ENCODE measurements at regions not wholly inside any gene's neighbourhood (a gene's known extent, or its start where the extent isn't known, plus 50 kb on each side); places are given as distances from the start of the nearest gene placed in this dataset.
"Not testable (repeated sequence)": the region's sequence is repeated elsewhere in the genome, so short reads cannot be mapped to it uniquely, and the experiment has no call there.

- TF ChIP-seq EZH2phosphoT487 (IDR thresholded peaks at IDR 0.05; ENCODE audit: insufficient read depth, low read depth): no peak
- TF ChIP-seq EZH2 (IDR thresholded peaks at IDR 0.05; ENCODE audit: insufficient read depth, poor library complexity, severe bottlenecking): no peak
- Histone ChIP-seq H3K9me3 (ENCODE audit: low read depth) (no peaks in the 10 kb centered on the region), H3K4me2 (ENCODE audit: unreplicated experiment) (no peak overlapping the region), H3K9ac (no peak overlapping the region), H2AFZ (no peak overlapping the region), H3K9me2 (ENCODE audit: insufficient read depth) (no peaks in the 10 kb centered on the region), H4K20me1 (ENCODE audit: insufficient read depth) (no peaks in the 10 kb centered on the region), H3K79me2 (ENCODE audit: insufficient read depth) (no peaks in the 10 kb centered on the region), H3K4me3 (no peak overlapping the region), H3K36me3 (ENCODE audit: low read depth) (no peaks in the 10 kb centered on the region), H3K27ac (no peak overlapping the region), H3F3A (ENCODE audit: insufficient read depth) (no peaks in the 10 kb centered on the region), H3K4me1 (ENCODE audit: insufficient read depth) (no peaks in the 10 kb centered on the region), H3K27me3 (replicated peaks; ENCODE audit: insufficient read depth) (no peaks in the 10 kb centered on the region)
- in situ Hi-C loops (cut with MboI): no loop called here
- 3 to 9% methylated on average over 3 of the region's 3 CpGs for WGBS, 2 experiments (ENCODE audit: low coverage in 1 of 2, low lambda C conversion rate in 2 of 2, missing lambda C conversion rate in 2 of 2)
- DNase-seq: no peak
Observed at GRCh38 chr16:35148748-35149147, 1689.3 kb downstream of the TP53TG3F start.

- H3K4me3 ChIP-seq: no peak overlapping the region
- H3K36me3 ChIP-seq (ENCODE audit: low read depth): no peaks in the 10 kb centered on the region
- no peak overlapping the region for H3K9ac ChIP-seq
- H4K20me1 ChIP-seq (ENCODE audit: insufficient read depth): no peaks in the 10 kb centered on the region
- H3K9me2 ChIP-seq (ENCODE audit: insufficient read depth): no peaks in the 10 kb centered on the region
- TF ChIP-seq EZH2 (IDR thresholded peaks at IDR 0.05; ENCODE audit: insufficient read depth, poor library complexity, severe bottlenecking) (no peak), EZH2phosphoT487 (IDR thresholded peaks at IDR 0.05; ENCODE audit: insufficient read depth, low read depth) (no peak)
- no peak overlapping the region for H3K4me2 ChIP-seq (ENCODE audit: unreplicated experiment)
- H2AFZ ChIP-seq: no peak overlapping the region
- in situ Hi-C loops (cut with MboI): no loop called here
- H3F3A ChIP-seq (ENCODE audit: insufficient read depth): no peaks in the 10 kb centered on the region
- H3K79me2 ChIP-seq (ENCODE audit: insufficient read depth): no peaks in the 10 kb centered on the region
- WGBS, 2 experiments (ENCODE audit: low coverage in 1 of 2, low lambda C conversion rate in 2 of 2, missing lambda C conversion rate in 2 of 2): 11 to 13% methylated on average over 3 of the region's 3 CpGs
- H3K9me3 ChIP-seq (ENCODE audit: low read depth): no peaks in the 10 kb centered on the region
- H3K27ac ChIP-seq: no peak overlapping the region
- no peaks in the 10 kb centered on the region for H3K27me3 ChIP-seq (replicated peaks; ENCODE audit: insufficient read depth)
- no peaks in the 10 kb centered on the region for H3K4me1 ChIP-seq (ENCODE audit: insufficient read depth)
- DNase-seq: no peak
Observed at GRCh38 chr16:35149550-35149949, 1690.1 kb downstream of the TP53TG3F start.

DNA sequence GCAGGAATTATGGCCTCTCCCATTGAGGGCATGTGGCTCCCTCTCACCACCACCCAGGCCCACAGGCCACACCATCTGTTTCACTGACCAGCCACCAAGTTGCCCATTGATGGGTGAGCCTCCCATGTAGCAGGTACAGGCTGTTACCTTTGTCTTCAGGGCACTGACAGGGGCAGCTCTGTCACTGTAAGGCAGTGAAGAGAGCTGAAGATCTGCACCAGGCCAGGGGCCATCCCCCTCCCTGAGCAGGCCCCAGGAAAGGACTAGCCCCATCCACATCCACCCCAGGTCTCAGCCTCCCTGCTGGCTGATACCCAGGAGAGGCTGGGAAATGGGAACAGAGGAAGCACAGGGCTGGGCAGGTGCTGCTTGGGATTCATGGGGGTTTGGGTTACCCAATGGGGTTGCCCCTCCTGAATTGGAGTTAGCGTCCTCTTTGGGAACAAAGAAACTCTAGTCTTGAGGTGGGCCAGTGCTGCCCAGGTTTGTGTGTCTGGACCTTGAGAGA, 1691.4 kb downstream of the TP53TG3F start:
- Histone ChIP-seq H4K20me1 (ENCODE audit: insufficient read depth) (no peaks in the 10 kb centered on the region), H2AFZ (no peak overlapping the region), H3K4me3 (no peak overlapping the region), H3K36me3 (ENCODE audit: low read depth) (no peaks in the 10 kb centered on the region), H3K27ac (no peak overlapping the region), H3F3A (ENCODE audit: insufficient read depth) (no peaks in the 10 kb centered on the region), H3K4me1 (ENCODE audit: insufficient read depth) (no peaks in the 10 kb centered on the region), H3K27me3 (replicated peaks; ENCODE audit: insufficient read depth) (no peaks in the 10 kb centered on the region), H3K9me3 (ENCODE audit: low read depth) (peaks cover 2% of the 10 kb centered on the region), H3K4me2 (ENCODE audit: unreplicated experiment) (no peak overlapping the region), H3K9ac (no peak overlapping the region), H3K79me2 (ENCODE audit: insufficient read depth) (no peaks in the 10 kb centered on the region), H3K9me2 (ENCODE audit: insufficient read depth) (no peaks in the 10 kb centered on the region)
- no peak for DNase-seq
- TF ChIP-seq EZH2phosphoT487 (IDR thresholded peaks at IDR 0.05; ENCODE audit: insufficient read depth, low read depth): no peak
- TF ChIP-seq EZH2 (IDR thresholded peaks at IDR 0.05; ENCODE audit: insufficient read depth, poor library complexity, severe bottlenecking): no peak
- in situ Hi-C loops (cut with MboI): no loop called here
- 13 to 33% methylated on average over 1 of the region's 1 CpG for WGBS, 2 experiments (ENCODE audit: low coverage in 1 of 2, low lambda C conversion rate in 2 of 2, missing lambda C conversion rate in 2 of 2)

- H3K9ac ChIP-seq: no peak overlapping the region
- H3K9me3 ChIP-seq (ENCODE audit: low read depth): peaks cover 4% of the 10 kb centered on the region
- no peak overlapping the region for H3K4me3 ChIP-seq
- no peak overlapping the region for H3K4me2 ChIP-seq (ENCODE audit: unreplicated experiment)
- no peak for TF ChIP-seq EZH2phosphoT487 (IDR thresholded peaks at IDR 0.05; ENCODE audit: insufficient read depth, low read depth)
- no peak for TF ChIP-seq EZH2 (IDR thresholded peaks at IDR 0.05; ENCODE audit: insufficient read depth, poor library complexity, severe bottlenecking)
- no peak overlapping the region for H2AFZ ChIP-seq
- H3K79me2 ChIP-seq (ENCODE audit: insufficient read depth): no peaks in the 10 kb centered on the region
- H3K27me3 ChIP-seq (replicated peaks; ENCODE audit: insufficient read depth): no peaks in the 10 kb centered on the region
- H3K27ac ChIP-seq: no peak overlapping the region
- no peaks in the 10 kb centered on the region for H3K4me1 ChIP-seq (ENCODE audit: insufficient read depth)
- H3K9me2 ChIP-seq (ENCODE audit: insufficient read depth): no peaks in the 10 kb centered on the region
- no peak for DNase-seq
- H3K36me3 ChIP-seq (ENCODE audit: low read depth): no peaks in the 10 kb centered on the region
- H3F3A ChIP-seq (ENCODE audit: insufficient read depth): no peaks in the 10 kb centered on the region
- in situ Hi-C loops (cut with MboI): no loop called here
- 0% methylated on average over 1 of the region's 1 CpG for WGBS, 2 experiments (ENCODE audit: low coverage in 1 of 2, low lambda C conversion rate in 2 of 2, missing lambda C conversion rate in 2 of 2)
- no peaks in the 10 kb centered on the region for H4K20me1 ChIP-seq (ENCODE audit: insufficient read depth)
Observed at GRCh38 chr16:35152067-35152627, 1692.7 kb downstream of the TP53TG3F start.

DNA sequence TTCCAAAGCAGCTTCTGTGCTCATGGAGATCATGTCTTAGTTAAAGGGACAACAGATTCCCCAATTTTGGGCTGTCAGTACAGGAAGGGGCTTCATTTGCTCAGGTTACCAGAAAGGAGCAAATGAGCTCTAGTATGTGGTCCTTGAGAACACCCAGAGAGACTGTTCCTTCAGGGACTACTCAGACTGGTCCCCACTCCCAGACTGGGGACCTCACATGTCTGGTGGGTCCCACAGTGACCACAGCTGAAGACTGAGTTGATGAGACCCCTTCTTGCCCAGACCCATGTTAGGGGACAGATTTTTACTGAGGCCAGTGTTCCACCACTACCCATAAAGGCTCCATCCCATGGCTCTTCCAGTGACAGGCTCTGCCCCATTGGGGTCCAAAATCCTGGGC, 1695.2 kb downstream of the TP53TG3F start:
- H3K79me2 ChIP-seq (ENCODE audit: insufficient read depth): no peaks in the 10 kb centered on the region
- peaks cover 4% of the 10 kb centered on the region for H3K9me3 ChIP-seq (ENCODE audit: low read depth)
- H3K4me3 ChIP-seq: no peak overlapping the region
- H2AFZ ChIP-seq: no peak overlapping the region
- DNase-seq: no peak
- H3K4me1 ChIP-seq (ENCODE audit: insufficient read depth): no peaks in the 10 kb centered on the region
- H3K27me3 ChIP-seq (replicated peaks; ENCODE audit: insufficient read depth): no peaks in the 10 kb centered on the region
- H3K9me2 ChIP-seq (ENCODE audit: insufficient read depth): no peaks in the 10 kb centered on the region
- H3K36me3 ChIP-seq (ENCODE audit: low read depth): no peaks in the 10 kb centered on the region
- no peaks in the 10 kb centered on the region for H3F3A ChIP-seq (ENCODE audit: insufficient read depth)
- no peak overlapping the region for H3K4me2 ChIP-seq (ENCODE audit: unreplicated experiment)
- no peak overlapping the region for H3K9ac ChIP-seq
- H3K27ac ChIP-seq: no peak overlapping the region
- no peaks in the 10 kb centered on the region for H4K20me1 ChIP-seq (ENCODE audit: insufficient read depth)
- in situ Hi-C loops (cut with MboI): no loop called here
- TF ChIP-seq EZH2 (IDR thresholded peaks at IDR 0.05; ENCODE audit: insufficient read depth, poor library complexity, severe bottlenecking): no peak
- TF ChIP-seq EZH2phosphoT487 (IDR thresholded peaks at IDR 0.05; ENCODE audit: insufficient read depth, low read depth): no peak

GRCh38 chr16:35157549-35157948, 1698.1 kb downstream of the TP53TG3F start:
- H3K27ac ChIP-seq; H3K36me3 ChIP-seq (ENCODE audit: low read depth); in situ Hi-C loops (cut with MboI): not testable (repeated sequence)

DNA sequence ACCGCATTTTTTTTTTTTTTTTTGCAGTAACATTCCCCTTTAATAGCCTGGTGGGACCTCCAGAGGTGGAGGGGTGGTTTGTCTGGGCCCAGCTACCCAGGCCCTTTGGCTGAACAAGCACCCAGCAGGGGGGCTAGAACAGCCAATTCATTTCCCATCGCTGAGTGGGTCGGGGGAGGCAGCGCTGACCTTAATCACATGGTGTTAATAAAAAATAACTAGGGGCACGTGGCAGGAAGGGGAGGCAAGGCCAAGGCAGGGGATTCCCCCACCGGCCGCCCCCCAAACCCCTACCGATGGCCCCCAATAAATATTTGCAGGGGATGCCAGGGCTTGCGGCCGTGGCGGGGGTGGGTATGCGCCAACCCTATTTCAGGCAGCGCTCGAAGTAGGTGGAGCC, 1709.9 kb downstream of the TP53TG3F start:
- H3K9me3 ChIP-seq (ENCODE audit: low read depth); H3K9me2 ChIP-seq (ENCODE audit: insufficient read depth); H4K20me1 ChIP-seq (ENCODE audit: insufficient read depth); H3K4me3 ChIP-seq; H3K36me3 ChIP-seq (ENCODE audit: low read depth); H3K27ac ChIP-seq; DNase-seq; in situ Hi-C loops (cut with MboI); H3F3A ChIP-seq (ENCODE audit: insufficient read depth); H3K79me2 ChIP-seq (ENCODE audit: insufficient read depth); H3K4me2 ChIP-seq (ENCODE audit: unreplicated experiment); H3K9ac ChIP-seq; H3K4me1 ChIP-seq (ENCODE audit: insufficient read depth); H2AFZ ChIP-seq; H3K27me3 ChIP-seq (replicated peaks; ENCODE audit: insufficient read depth): not testable (repeated sequence)
- WGBS, 2 experiments (ENCODE audit: low coverage in 1 of 2, low lambda C conversion rate in 2 of 2, missing lambda C conversion rate in 2 of 2): 43 to 56% methylated on average over 7 to 14 of the region's 14 CpGs

More at GRCh38 chr16:35157549-35157948, 1698.1 kb downstream of the TP53TG3F start:
- H3K4me1 ChIP-seq (ENCODE audit: insufficient read depth); H3K9me3 ChIP-seq (ENCODE audit: low read depth); DNase-seq; H3K4me3 ChIP-seq; H3F3A ChIP-seq (ENCODE audit: insufficient read depth); H2AFZ ChIP-seq; H3K9me2 ChIP-seq (ENCODE audit: insufficient read depth); H3K27me3 ChIP-seq (replicated peaks; ENCODE audit: insufficient read depth); H3K9ac ChIP-seq; H3K79me2 ChIP-seq (ENCODE audit: insufficient read depth); H4K20me1 ChIP-seq (ENCODE audit: insufficient read depth); H3K4me2 ChIP-seq (ENCODE audit: unreplicated experiment): not testable (repeated sequence)
- 44 to 48% methylated on average over 15 of the region's 15 CpGs for WGBS, 2 experiments (ENCODE audit: low coverage in 1 of 2, low lambda C conversion rate in 2 of 2, missing lambda C conversion rate in 2 of 2)

All from GM23248 (cell line).